ENCODE measurements at regions not wholly inside any gene's neighbourhood (a gene's known extent, or its start where the extent isn't known, plus 50 kb on each side); places are given as distances from the start of the nearest gene placed in this dataset.

DNA sequence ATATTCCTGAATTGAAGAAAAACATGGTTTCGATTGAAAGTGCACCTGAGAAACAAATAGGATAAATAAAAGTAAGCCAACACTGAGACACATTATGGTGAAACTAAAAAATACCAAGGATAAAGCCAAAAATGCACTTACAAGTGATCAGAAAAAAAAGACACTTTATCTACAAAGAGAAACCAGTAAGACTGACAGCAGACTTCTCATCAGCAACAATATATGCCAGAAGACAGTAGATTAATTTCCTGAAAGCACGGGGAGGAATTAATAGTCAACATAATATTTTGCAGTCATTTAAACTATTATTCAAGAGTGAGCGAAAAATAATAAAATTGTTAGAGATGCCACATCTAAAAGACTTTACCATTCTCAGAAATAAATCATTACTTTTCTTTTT, 172.7 kb upstream of the MAST4 start:
- Histone ChIP-seq H3K9me3 (ENCODE audit: control insufficient read depth in 2 of 3, insufficient read depth in 1 of 3, low read length in 3 of 3) (peaks cover 0 to 9% (median 0%) of the 10 kb centered on the region in 3 donors), H3K36me3 (ENCODE audit: control insufficient read depth in 2 of 3, insufficient read depth in 3 of 3, low read length in 3 of 3) (no peaks in the 10 kb centered on the region), H3K4me3 (ENCODE audit: low read length in 3 of 3) (no peak overlapping the region), H3K4me1 (ENCODE audit: control insufficient read depth in 2 of 3, insufficient read depth in 2 of 3, low read depth in 1 of 3, low read length in 3 of 3) (no peaks in the 10 kb centered on the region), H3K27me3 (ENCODE audit: control insufficient read depth, insufficient read depth, low read length) (no peaks in the 10 kb centered on the region), H3K27ac (ENCODE audit: low read depth in 2 of 2, low read length in 2 of 2) (no peak overlapping the region), H3K9ac (ENCODE audit: low read length in 3 of 3) (no peak overlapping the region)
- TF ChIP-seq, protein P1, sequence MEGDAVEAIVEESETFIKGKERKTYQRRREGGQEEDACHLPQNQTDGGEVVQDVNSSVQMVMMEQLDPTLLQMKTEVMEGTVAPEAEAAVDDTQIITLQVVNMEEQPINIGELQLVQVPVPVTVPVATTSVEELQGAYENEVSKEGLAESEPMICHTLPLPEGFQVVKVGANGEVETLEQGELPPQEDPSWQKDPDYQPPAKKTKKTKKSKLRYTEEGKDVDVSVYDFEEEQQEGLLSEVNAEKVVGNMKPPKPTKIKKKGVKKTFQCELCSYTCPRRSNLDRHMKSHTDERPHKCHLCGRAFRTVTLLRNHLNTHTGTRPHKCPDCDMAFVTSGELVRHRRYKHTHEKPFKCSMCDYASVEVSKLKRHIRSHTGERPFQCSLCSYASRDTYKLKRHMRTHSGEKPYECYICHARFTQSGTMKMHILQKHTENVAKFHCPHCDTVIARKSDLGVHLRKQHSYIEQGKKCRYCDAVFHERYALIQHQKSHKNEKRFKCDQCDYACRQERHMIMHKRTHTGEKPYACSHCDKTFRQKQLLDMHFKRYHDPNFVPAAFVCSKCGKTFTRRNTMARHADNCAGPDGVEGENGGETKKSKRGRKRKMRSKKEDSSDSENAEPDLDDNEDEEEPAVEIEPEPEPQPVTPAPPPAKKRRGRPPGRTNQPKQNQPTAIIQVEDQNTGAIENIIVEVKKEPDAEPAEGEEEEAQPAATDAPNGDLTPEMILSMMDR (IDR thresholded peaks at IDR 0.05; ENCODE audit: borderline replicate concordance, extremely low read depth, insufficient read depth): no peak
- DNase-seq: no peak
- intact Hi-C loops (cut with DNase I): no loop called here
- no peak for FAIRE-seq

DNA sequence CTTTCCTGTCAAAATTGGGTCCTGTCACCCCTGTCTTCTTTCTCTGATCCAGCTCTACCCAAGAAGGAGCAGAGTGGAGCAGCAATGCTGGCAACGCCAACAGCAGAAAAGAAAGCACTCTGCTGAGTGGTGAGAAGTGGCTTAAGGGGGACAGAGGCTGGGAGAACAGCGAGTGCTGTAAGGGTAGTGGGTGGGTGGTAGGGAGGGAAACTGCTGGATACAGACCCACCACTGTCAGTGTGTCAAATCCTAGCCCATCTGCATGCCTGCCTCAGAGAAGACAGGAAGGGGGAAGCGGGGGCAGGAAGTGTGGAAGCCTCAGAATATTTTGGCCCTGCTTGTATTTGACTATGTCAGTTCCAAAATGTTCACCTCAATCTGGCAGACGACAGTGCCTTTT, 170.4 kb upstream of the MAST4 start:
- intact Hi-C loops (cut with DNase I): no loop called here
- H3K4me3 ChIP-seq (ENCODE audit: low read length in 3 of 3): no peak overlapping the region
- no peak overlapping the region for H3K9ac ChIP-seq (ENCODE audit: low read length in 3 of 3)
- H3K27ac ChIP-seq (ENCODE audit: low read depth in 2 of 2, low read length in 2 of 2): no peak overlapping the region
- FAIRE-seq: no peak
- H3K9me3 ChIP-seq (ENCODE audit: control insufficient read depth in 2 of 3, insufficient read depth in 1 of 3, low read length in 3 of 3): peaks cover 0 to 9% (median 0%) of the 10 kb centered on the region in 3 donors
- H3K36me3 ChIP-seq (ENCODE audit: control insufficient read depth in 2 of 3, insufficient read depth in 3 of 3, low read length in 3 of 3): no peaks in the 10 kb centered on the region
- TF ChIP-seq, protein P1 (IDR thresholded peaks at IDR 0.05; ENCODE audit: borderline replicate concordance, extremely low read depth, insufficient read depth): no peak
- H3K27me3 ChIP-seq (ENCODE audit: control insufficient read depth, insufficient read depth, low read length): no peaks in the 10 kb centered on the region
- no peaks in the 10 kb centered on the region for H3K4me1 ChIP-seq (ENCODE audit: control insufficient read depth in 2 of 3, insufficient read depth in 2 of 3, low read depth in 1 of 3, low read length in 3 of 3)
- no peak for DNase-seq

DNA sequence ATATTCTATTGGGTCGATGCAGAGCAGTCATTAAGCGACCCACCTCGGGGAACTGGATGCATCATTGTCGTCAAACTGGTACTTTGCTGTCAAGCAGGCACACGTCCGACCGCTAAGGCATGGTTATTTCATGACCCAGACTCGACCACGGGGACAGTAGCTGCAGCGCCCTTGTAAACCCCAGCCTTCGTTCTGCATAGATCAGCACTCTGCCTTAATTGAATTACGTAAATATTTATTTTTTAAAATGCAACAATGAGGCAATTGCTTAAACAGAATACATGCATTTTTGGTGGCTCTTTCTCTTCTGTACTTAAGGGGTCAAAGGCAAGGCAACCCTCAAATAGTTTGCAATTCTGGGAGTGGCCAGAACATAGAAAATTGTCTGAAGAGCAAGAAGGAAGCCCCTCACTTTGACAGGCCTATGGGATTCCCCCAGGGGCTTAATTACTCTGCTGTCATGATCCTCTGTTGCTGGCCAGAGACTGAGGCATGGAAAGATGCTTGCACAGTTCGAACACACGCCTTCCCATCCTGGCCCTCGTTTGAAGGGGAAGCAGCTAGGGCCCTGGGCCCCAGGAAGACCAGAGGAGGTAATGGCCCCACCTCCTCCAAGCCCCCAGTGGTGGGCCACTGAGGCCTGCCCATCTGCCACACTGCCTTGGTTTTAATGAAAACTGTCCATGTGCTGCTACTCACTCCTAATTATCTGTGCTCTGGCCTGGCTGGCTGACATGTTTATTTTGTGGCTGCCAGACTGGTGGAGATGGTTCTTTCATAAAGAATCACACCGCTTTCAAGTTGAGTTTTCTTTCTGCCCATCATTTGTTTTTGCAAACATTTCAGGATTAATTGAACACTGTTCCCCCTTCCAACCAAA, 169.7 kb upstream of the MAST4 start:
- no peak overlapping the region for H3K27ac ChIP-seq (ENCODE audit: low read depth in 2 of 2, low read length in 2 of 2)
- intact Hi-C loops (cut with DNase I): no loop called here

More for the DNA sequence above, 169.7 kb upstream of the MAST4 start:
- FAIRE-seq (no peak), DNase-seq (no peak)
- no peak overlapping the region for H3K4me3 ChIP-seq (ENCODE audit: low read length in 3 of 3)
- H3K9ac ChIP-seq (ENCODE audit: low read length in 3 of 3): no peak overlapping the region
- peaks cover 0 to 9% (median 0%) of the 10 kb centered on the region in 3 donors for H3K9me3 ChIP-seq (ENCODE audit: control insufficient read depth in 2 of 3, insufficient read depth in 1 of 3, low read length in 3 of 3)
- H3K27me3 ChIP-seq (ENCODE audit: control insufficient read depth, insufficient read depth, low read length): no peaks in the 10 kb centered on the region
- no peaks in the 10 kb centered on the region for H3K4me1 ChIP-seq (ENCODE audit: control insufficient read depth in 2 of 3, insufficient read depth in 2 of 3, low read depth in 1 of 3, low read length in 3 of 3)
- TF ChIP-seq, protein P1 (IDR thresholded peaks at IDR 0.05; ENCODE audit: borderline replicate concordance, extremely low read depth, insufficient read depth): no peak
- H3K36me3 ChIP-seq (ENCODE audit: control insufficient read depth in 2 of 3, insufficient read depth in 3 of 3, low read length in 3 of 3): no peaks in the 10 kb centered on the region
